ENCODE measurements at regions not wholly inside any gene's neighbourhood (a gene's known extent, or its start where the extent isn't known, plus 50 kb on each side); places are given as distances from the start of the nearest gene placed in this dataset.

GRCh38 chr6:169406804-169407203 lies 153.2 kb upstream of the THBS2 start:
- DNase-seq (ENCODE audit: low read depth, low spot score) (no peak), FAIRE-seq (no peak)
- H3K27me3 ChIP-seq (ENCODE audit: control insufficient read depth, extremely low read depth, insufficient read depth, low read length) = no peaks in the 10 kb centered on the region
- no peaks in the 10 kb centered on the region for H3K9me3 ChIP-seq (ENCODE audit: control insufficient read depth, low read depth, low read length)
- H4K20me1 ChIP-seq (ENCODE audit: control insufficient read depth, extremely low read depth, insufficient read depth, low read length) = no peaks in the 10 kb centered on the region
- H2AFZ ChIP-seq (ENCODE audit: control insufficient read depth, low read length) = no peak overlapping the region
- H3K4me3 ChIP-seq (ENCODE audit: control insufficient read depth in 2 of 3, extremely low read depth in 1 of 3, insufficient read depth in 2 of 3, low read depth in 1 of 3, low read length in 3 of 3) = no peak overlapping the region
- H3K4me1 ChIP-seq (ENCODE audit: control insufficient read depth, extremely low read depth, insufficient read depth, low read length) = peaks cover 5% of the 10 kb centered on the region
- H3K4me2 ChIP-seq (ENCODE audit: control insufficient read depth, extremely low read depth, insufficient read depth, low read depth, low read length) = no peak overlapping the region
- H3K27ac ChIP-seq (ENCODE audit: control insufficient read depth, insufficient read depth, low read length) = no peak overlapping the region
- no peak for TF ChIP-seq EZH2 (IDR thresholded peaks at IDR 0.05; ENCODE audit: low read length)
- TF ChIP-seq CTCF (optimal IDR thresholded peaks at IDR 0.05 in 1 of 3, IDR thresholded peaks at IDR 0.05 in 1 of 3, conservative IDR thresholded peaks at IDR 0.05 in 1 of 3; ENCODE audit: extremely low read depth in 1 of 3, insufficient read depth in 2 of 3, low read length in 3 of 3) = no peak
- no peak overlapping the region for H3K9ac ChIP-seq (ENCODE audit: control insufficient read depth, extremely low read depth, insufficient read depth, low read length)
- dilution Hi-C loops (cut with MboI; ENCODE audit: extremely low pct_ligation_motif_present, low sequenced_read_pairs) = no loop called here
- H3K79me2 ChIP-seq (ENCODE audit: control insufficient read depth, insufficient read depth, low read length) = no peaks in the 10 kb centered on the region
- H3K9me1 ChIP-seq (ENCODE audit: control insufficient read depth, extremely low read depth, insufficient read depth, low read length) = no peaks in the 10 kb centered on the region
- H3K36me3 ChIP-seq (ENCODE audit: control insufficient read depth in 2 of 2, extremely low read depth in 1 of 2, insufficient read depth in 2 of 2, low read length in 2 of 2) = no peaks in the 10 kb centered on the region

- H2AFZ ChIP-seq (ENCODE audit: control insufficient read depth, low read length) = no peak overlapping the region
- no peaks in the 10 kb centered on the region for H3K9me3 ChIP-seq (ENCODE audit: control insufficient read depth, low read depth, low read length)
- H4K20me1 ChIP-seq (ENCODE audit: control insufficient read depth, extremely low read depth, insufficient read depth, low read length) = no peaks in the 10 kb centered on the region
- dilution Hi-C loops (cut with MboI; ENCODE audit: extremely low pct_ligation_motif_present, low sequenced_read_pairs) = no loop called here
- no peak for DNase-seq (ENCODE audit: low read depth, low spot score)
- H3K36me3 ChIP-seq (ENCODE audit: control insufficient read depth in 2 of 2, extremely low read depth in 1 of 2, insufficient read depth in 2 of 2, low read length in 2 of 2) = no peaks in the 10 kb centered on the region
- no peak overlapping the region for H3K27ac ChIP-seq (ENCODE audit: control insufficient read depth, insufficient read depth, low read length)
- no peaks in the 10 kb centered on the region for H3K27me3 ChIP-seq (ENCODE audit: control insufficient read depth, extremely low read depth, insufficient read depth, low read length)
- no peak for FAIRE-seq
- no peak overlapping the region for H3K9ac ChIP-seq (ENCODE audit: control insufficient read depth, extremely low read depth, insufficient read depth, low read length)
- H3K4me3 ChIP-seq (ENCODE audit: control insufficient read depth in 2 of 3, extremely low read depth in 1 of 3, insufficient read depth in 2 of 3, low read depth in 1 of 3, low read length in 3 of 3) = no peak overlapping the region
- no peak overlapping the region for H3K4me2 ChIP-seq (ENCODE audit: control insufficient read depth, extremely low read depth, insufficient read depth, low read depth, low read length)
- TF ChIP-seq CTCF (optimal IDR thresholded peaks at IDR 0.05 in 1 of 3, IDR thresholded peaks at IDR 0.05 in 1 of 3, conservative IDR thresholded peaks at IDR 0.05 in 1 of 3; ENCODE audit: extremely low read depth in 1 of 3, insufficient read depth in 2 of 3, low read length in 3 of 3) (no peak), EZH2 (IDR thresholded peaks at IDR 0.05; ENCODE audit: low read length) (no peak)
- no peaks in the 10 kb centered on the region for H3K9me1 ChIP-seq (ENCODE audit: control insufficient read depth, extremely low read depth, insufficient read depth, low read length)
- no peaks in the 10 kb centered on the region for H3K79me2 ChIP-seq (ENCODE audit: control insufficient read depth, insufficient read depth, low read length)
- peaks cover 5% of the 10 kb centered on the region for H3K4me1 ChIP-seq (ENCODE audit: control insufficient read depth, extremely low read depth, insufficient read depth, low read length)
Observed at GRCh38 chr6:169406034-169406433, 152.4 kb upstream of the THBS2 start.

All from keratinocyte (primary cell).